DND-41 (cell line): ENCODE measurements at regions not wholly inside any gene's neighbourhood (a gene's known extent, or its start where the extent isn't known, plus 50 kb on each side); places are given as distances from the start of the nearest gene placed in this dataset.

Experiments
- ATAC-seq: fragments of 200-7000 bp; cut with Tn5 transposase; 3 replicates; pipeline ENCODE4 v1.9.1; 2021; ENCODE audit warnings: low read depth; ENCODE audit not compliant: insufficient read depth
- DNase-seq: peaks from one replicate; pipeline ENCODE4 v3.0.0-alpha.2; 2020
- H2AFZ ChIP-seq: 2 replicates; pipeline ENCODE4 v1.6.0; 2012; ENCODE audit warnings: low read depth, low read length
- H3K27ac ChIP-seq: 2 replicates; pipeline ENCODE4 v1.5.1; 2012; ENCODE audit warnings: low read length, inconsistent platforms
- H3K27me3 ChIP-seq: fragments of 200-600 bp; sonication (generic); 2 replicates; pipeline ENCODE4 v1.6.0; 2012; ENCODE audit warnings: low read length, mild to moderate bottlenecking, inconsistent platforms; ENCODE audit not compliant: insufficient read depth, poor library complexity
- H3K36me3 ChIP-seq: 2 replicates; pipeline ENCODE4 v1.5.1; 2012; ENCODE audit warnings: low read length, inconsistent platforms; ENCODE audit not compliant: insufficient read depth
- H3K4me1 ChIP-seq: 2 replicates; pipeline ENCODE4 v1.5.1; 2012; ENCODE audit warnings: mild to moderate bottlenecking, low read length; ENCODE audit not compliant: insufficient read depth
- H3K4me2 ChIP-seq: 2 replicates; pipeline ENCODE4 v1.6.0; 2012; ENCODE audit warnings: mild to moderate bottlenecking, moderate library complexity, low read length, inconsistent platforms; ENCODE audit not compliant: insufficient read depth
- H3K4me3 ChIP-seq, 2 experiments: fragments of 200-600 bp in 1 of 2; shearing (Covaris generic) in 1 of 2; 2 replicates each; pipeline ENCODE4 v1.5.1; 2012 to 2016; ENCODE audit warnings: inconsistent platforms in 2 of 2, low read length in 2 of 2, mild to moderate bottlenecking in 2 of 2, low read depth in 1 of 2, moderate library complexity in 1 of 2
- H3K79me2 ChIP-seq: 2 replicates; pipeline ENCODE4 v1.6.0; 2012; ENCODE audit warnings: low read length, inconsistent platforms; ENCODE audit not compliant: insufficient read depth
- H3K9ac ChIP-seq: 2 replicates; pipeline ENCODE4 v1.6.0; 2012; ENCODE audit warnings: low read depth, mild to moderate bottlenecking, inconsistent platforms, low read length, moderate library complexity
- H3K9me3 ChIP-seq: 2 replicates; pipeline ENCODE4 v1.5.1; 2012; ENCODE audit warnings: low read length, moderate library complexity, mild to moderate bottlenecking, inconsistent platforms; ENCODE audit not compliant: insufficient read depth, severe bottlenecking
- H4K20me1 ChIP-seq: 2 replicates; pipeline ENCODE4 v1.6.0; 2012; ENCODE audit warnings: low read length; ENCODE audit not compliant: insufficient read depth
- CTCF ChIP-seq: IDR thresholded peaks from 2 replicates; pipeline ENCODE4 v1.5.1; 2012; ENCODE audit warnings: borderline replicate concordance, low read length, moderate library complexity, mild to moderate bottlenecking; ENCODE audit not compliant: poor library complexity, severe bottlenecking; ENCODE audit errors: extremely low read depth
- EZH2 ChIP-seq: IDR thresholded peaks from 3 replicates; pipeline ENCODE4 v1.6.1; 2012; ENCODE audit warnings: borderline replicate concordance, low read depth, mild to moderate bottlenecking, moderate library complexity, low read length, inconsistent platforms; ENCODE audit not compliant: severe bottlenecking

GRCh38 chr6:144855375-144855774 is 570.2 kb downstream of the UTRN start:
- Histone ChIP-seq H3K79me2 (no peaks in the 10 kb centered on the region), H3K4me3 (no peak overlapping the region), H3K4me1 (no peaks in the 10 kb centered on the region), H2AFZ (no peak overlapping the region), H3K9me3 (no peaks in the 10 kb centered on the region), H4K20me1 (no peaks in the 10 kb centered on the region), H3K27me3 (no peaks in the 10 kb centered on the region), H3K9ac (no peak overlapping the region), H3K36me3 (peaks cover 23% of the 10 kb centered on the region; the same call in 1 of the 2 replicates), H3K4me2 (no peak overlapping the region), H3K27ac (no peak overlapping the region)
- DNase-seq: no peak
- TF ChIP-seq EZH2: no peak
- TF ChIP-seq CTCF: no peak
- ATAC-seq: peak; percentile 53; the same call in 2 of the 3 replicates

GRCh38 chr6:144855812-144856531 is 570.8 kb downstream of the UTRN start:
- no peaks in the 10 kb centered on the region for H3K4me1 ChIP-seq
- TF ChIP-seq EZH2 (no peak), CTCF (no peak)
- H3K36me3 ChIP-seq: peaks cover 17% of the 10 kb centered on the region; the same call in 1 of the 2 replicates
- ATAC-seq (peak; percentile 23; the same call in 1 of the 3 replicates), DNase-seq (no peak)
- H3K9me3 ChIP-seq: no peaks in the 10 kb centered on the region
- no peak overlapping the region for H3K9ac ChIP-seq
- H3K4me2 ChIP-seq: no peak overlapping the region
- H3K4me3 ChIP-seq: no peak overlapping the region
- H3K27me3 ChIP-seq: no peaks in the 10 kb centered on the region
- no peak overlapping the region for H2AFZ ChIP-seq
- no peaks in the 10 kb centered on the region for H4K20me1 ChIP-seq
- no peaks in the 10 kb centered on the region for H3K79me2 ChIP-seq
- no peak overlapping the region for H3K27ac ChIP-seq

GRCh38 chr6:144856622-144857021 is 571.5 kb downstream of the UTRN start:
- no peak for TF ChIP-seq CTCF
- no peak for TF ChIP-seq EZH2
- no peaks in the 10 kb centered on the region for H4K20me1 ChIP-seq
- H3K27ac ChIP-seq: no peak overlapping the region
- H3K27me3 ChIP-seq: no peaks in the 10 kb centered on the region
- H3K36me3 ChIP-seq: peaks cover 10% of the 10 kb centered on the region; the same call in 1 of the 2 replicates
- no peak overlapping the region for H3K4me3 ChIP-seq
- no peak overlapping the region for H2AFZ ChIP-seq
- ATAC-seq (peak; percentile 45; the same call in 1 of the 3 replicates), DNase-seq (no peak)
- no peaks in the 10 kb centered on the region for H3K9me3 ChIP-seq
- H3K4me1 ChIP-seq: no peaks in the 10 kb centered on the region
- H3K9ac ChIP-seq: no peak overlapping the region
- H3K4me2 ChIP-seq: no peak overlapping the region
- H3K79me2 ChIP-seq: no peaks in the 10 kb centered on the region
